ENCODE measurements at regions not wholly inside any gene's neighbourhood (a gene's known extent, or its start where the extent isn't known, plus 50 kb on each side); places are given as distances from the start of the nearest gene placed in this dataset.

- Mint-ChIP-seq H3K27me3 (no peaks in the 10 kb centered on the region), H3K4me1 (ENCODE audit: low read depth) (peaks cover 9% of the 10 kb centered on the region), H3K36me3 (ENCODE audit: low read depth) (no peaks in the 10 kb centered on the region), H3K9me3 (peaks cover 1% of the 10 kb centered on the region), H3K4me3 (no peak overlapping the region), H3K27ac (no peak overlapping the region)
- ChIA-PET POLR2A (interaction anchor here (0.6 kb wide), 1 partner anchor 843 kb away, joined by 6 read pairs; no protein-coding TSS in a partner anchor), CTCF (no interaction called here)
- DNase-seq (no peak), ATAC-seq (no peak)
- TF ChIP-seq, protein P1, sequence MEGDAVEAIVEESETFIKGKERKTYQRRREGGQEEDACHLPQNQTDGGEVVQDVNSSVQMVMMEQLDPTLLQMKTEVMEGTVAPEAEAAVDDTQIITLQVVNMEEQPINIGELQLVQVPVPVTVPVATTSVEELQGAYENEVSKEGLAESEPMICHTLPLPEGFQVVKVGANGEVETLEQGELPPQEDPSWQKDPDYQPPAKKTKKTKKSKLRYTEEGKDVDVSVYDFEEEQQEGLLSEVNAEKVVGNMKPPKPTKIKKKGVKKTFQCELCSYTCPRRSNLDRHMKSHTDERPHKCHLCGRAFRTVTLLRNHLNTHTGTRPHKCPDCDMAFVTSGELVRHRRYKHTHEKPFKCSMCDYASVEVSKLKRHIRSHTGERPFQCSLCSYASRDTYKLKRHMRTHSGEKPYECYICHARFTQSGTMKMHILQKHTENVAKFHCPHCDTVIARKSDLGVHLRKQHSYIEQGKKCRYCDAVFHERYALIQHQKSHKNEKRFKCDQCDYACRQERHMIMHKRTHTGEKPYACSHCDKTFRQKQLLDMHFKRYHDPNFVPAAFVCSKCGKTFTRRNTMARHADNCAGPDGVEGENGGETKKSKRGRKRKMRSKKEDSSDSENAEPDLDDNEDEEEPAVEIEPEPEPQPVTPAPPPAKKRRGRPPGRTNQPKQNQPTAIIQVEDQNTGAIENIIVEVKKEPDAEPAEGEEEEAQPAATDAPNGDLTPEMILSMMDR (IDR thresholded peaks at IDR 0.05), result no peak
- intact Hi-C loops (cut with micrococcal nuclease), result no loop called here
Observed at GRCh38 chr7:79973455-79973854, 161.2 kb upstream of the GNAI1 start.

GRCh38 chr7:79971058-79971457 is 163.6 kb upstream of the GNAI1 start:
- peaks cover 2% of the 10 kb centered on the region for H3K4me1 Mint-ChIP-seq (ENCODE audit: low read depth)
- TF ChIP-seq, protein P1 (IDR thresholded peaks at IDR 0.05), result no peak
- no peaks in the 10 kb centered on the region for H3K36me3 Mint-ChIP-seq (ENCODE audit: low read depth)
- ATAC-seq (no peak), DNase-seq (no peak)
- ChIA-PET POLR2A (no interaction called here), CTCF (no interaction called here)
- H3K27me3 Mint-ChIP-seq, result no peaks in the 10 kb centered on the region
- H3K4me3 Mint-ChIP-seq, result no peak overlapping the region
- no peaks in the 10 kb centered on the region for H3K9me3 Mint-ChIP-seq
- intact Hi-C loops (cut with micrococcal nuclease), result no loop called here
- H3K27ac Mint-ChIP-seq, result no peak overlapping the region

DNA sequence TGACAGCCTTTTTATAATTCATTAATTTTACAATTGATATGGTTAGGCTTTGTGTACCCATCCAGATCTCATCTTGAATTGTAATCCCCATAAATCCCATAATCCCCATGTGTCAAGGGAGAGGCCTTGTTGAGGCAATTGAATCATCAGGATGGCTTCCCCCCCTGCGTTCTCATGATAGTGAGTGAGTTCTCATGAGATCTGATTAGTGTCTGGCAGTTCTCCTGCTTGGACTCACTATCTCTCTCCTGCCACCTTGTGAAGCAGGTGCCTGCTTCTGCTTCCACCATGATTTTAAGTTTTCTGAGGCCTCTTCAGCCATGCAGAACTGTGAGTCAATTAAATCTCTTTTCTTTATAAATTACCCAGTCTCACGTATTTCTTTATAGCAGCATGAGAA is 165.7 kb upstream of the GNAI1 start:
- TF ChIP-seq, protein P1 (IDR thresholded peaks at IDR 0.05), result no peak
- Mint-ChIP-seq H3K4me3 (no peak overlapping the region), H3K4me1 (ENCODE audit: low read depth) (no peaks in the 10 kb centered on the region), H3K27me3 (no peaks in the 10 kb centered on the region), H3K9me3 (no peaks in the 10 kb centered on the region), H3K27ac (no peak overlapping the region), H3K36me3 (ENCODE audit: low read depth) (no peaks in the 10 kb centered on the region)
- intact Hi-C loops (cut with micrococcal nuclease), result no loop called here
- POLR2A ChIA-PET, result no interaction called here
- DNase-seq, result no peak
- no peak for ATAC-seq
- CTCF ChIA-PET, result no interaction called here

DNA sequence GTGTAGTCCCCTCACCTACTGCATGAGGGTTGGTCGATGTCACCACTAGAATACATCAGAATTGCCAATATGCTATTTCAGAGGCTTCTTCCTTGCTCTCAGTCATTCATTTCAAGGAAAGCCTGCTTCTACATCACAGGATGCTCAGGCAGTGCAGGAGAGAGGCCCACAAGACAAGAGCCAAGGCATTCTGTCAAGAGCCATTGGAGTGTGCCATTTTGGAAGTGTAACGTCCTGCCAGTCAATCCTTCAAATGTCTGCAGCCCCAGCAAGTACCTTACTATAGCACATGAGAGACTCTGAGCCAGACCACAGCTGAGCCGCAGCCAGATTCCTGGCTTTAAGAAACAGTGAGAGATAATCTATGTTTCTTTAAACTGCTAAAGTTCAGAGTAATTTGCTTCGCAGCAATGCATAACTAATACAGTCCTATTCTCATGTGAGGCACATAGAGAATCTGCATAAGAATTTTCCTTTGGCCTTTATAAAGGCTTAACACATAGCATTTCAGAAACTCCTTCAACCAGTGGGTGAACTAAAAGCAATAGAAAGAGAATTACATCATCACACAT is 166.5 kb upstream of the GNAI1 start:
- H3K27ac Mint-ChIP-seq, result no peak overlapping the region
- H3K9me3 Mint-ChIP-seq, result no peaks in the 10 kb centered on the region
- DNase-seq, result no peak
- ATAC-seq, result no peak
- intact Hi-C loops (cut with micrococcal nuclease), result no loop called here
- TF ChIP-seq, protein P1 (IDR thresholded peaks at IDR 0.05), result no peak
- no peaks in the 10 kb centered on the region for H3K36me3 Mint-ChIP-seq (ENCODE audit: low read depth)
- CTCF ChIA-PET, result no interaction called here
- no peak overlapping the region for H3K4me3 Mint-ChIP-seq
- H3K4me1 Mint-ChIP-seq (ENCODE audit: low read depth), result no peaks in the 10 kb centered on the region
- no peaks in the 10 kb centered on the region for H3K27me3 Mint-ChIP-seq
- POLR2A ChIA-PET, result no interaction called here

GRCh38 chr7:79965946-79966345 is 168.7 kb upstream of the GNAI1 start:
- intact Hi-C loops (cut with micrococcal nuclease), result no loop called here
- ChIA-PET CTCF (no interaction called here), POLR2A (no interaction called here)
- DNase-seq (no peak), ATAC-seq (no peak)
- Mint-ChIP-seq H3K36me3 (ENCODE audit: low read depth) (no peaks in the 10 kb centered on the region), H3K4me3 (no peak overlapping the region), H3K27ac (no peak overlapping the region), H3K27me3 (no peaks in the 10 kb centered on the region), H3K9me3 (no peaks in the 10 kb centered on the region), H3K4me1 (ENCODE audit: low read depth) (no peaks in the 10 kb centered on the region)
- TF ChIP-seq, protein P1 (IDR thresholded peaks at IDR 0.05), result no peak
